Type B pancreatic cell (in vitro differentiated cells): ENCODE measurements at regions not wholly inside any gene's neighbourhood (a gene's known extent, or its start where the extent isn't known, plus 50 kb on each side); places are given as distances from the start of the nearest gene placed in this dataset.
A peak's percentile ranks its signal among the peaks of the same experiment; 100 is the strongest.

Experiments
- DNase-seq: peaks from one replicate; pipeline ENCODE4 v3.0.0; 2021; ENCODE audit warnings: mixed read lengths; ENCODE audit not compliant: unreplicated experiment; ENCODE audit errors: extremely low spot score
- H3K27ac Mint-ChIP-seq: 2 replicates; pipeline ENCODE4 v1.8.0; 2021; ENCODE audit warnings: mild to moderate bottlenecking, mixed read lengths
- H3K27me3 Mint-ChIP-seq: 2 replicates; pipeline ENCODE4 v1.8.0; 2021; ENCODE audit warnings: mixed read lengths
- H3K36me3 Mint-ChIP-seq: 2 replicates; pipeline ENCODE4 v1.8.0; 2021; ENCODE audit warnings: mixed read lengths
- H3K4me1 Mint-ChIP-seq: one replicate; pipeline ENCODE4 v1.8.0; 2021; ENCODE audit warnings: mixed read lengths; ENCODE audit not compliant: unreplicated experiment
- H3K4me3 Mint-ChIP-seq: 2 replicates; pipeline ENCODE4 v1.8.0; 2021; ENCODE audit warnings: mild to moderate bottlenecking, mixed read lengths
- H3K9me3 Mint-ChIP-seq: 2 replicates; pipeline ENCODE4 v1.8.0; 2021; ENCODE audit warnings: mixed read lengths
- CTCF ChIP-seq: fragments of 200-600 bp; sonication (generic); conservative IDR thresholded peaks from 2 replicates; pipeline ENCODE4 v1.5.0; 2021; ENCODE audit warnings: antibody characterized with exemption, mild to moderate bottlenecking

- DNase-seq = no peak
- no peak for TF ChIP-seq CTCF
- H3K27me3 Mint-ChIP-seq = peaks cover 5% of the 10 kb centered on the region
- H3K4me3 Mint-ChIP-seq = no peak overlapping the region
- H3K4me1 Mint-ChIP-seq = peaks cover 20% of the 10 kb centered on the region
- H3K9me3 Mint-ChIP-seq = no peaks in the 10 kb centered on the region
- H3K27ac Mint-ChIP-seq = no peak overlapping the region
- H3K36me3 Mint-ChIP-seq = no peaks in the 10 kb centered on the region
Observed at GRCh38 chr4:17329046-17329445, 182.8 kb downstream of the QDPR start.

- Mint-ChIP-seq H3K27me3 (peaks cover 6% of the 10 kb centered on the region), H3K9me3 (no peaks in the 10 kb centered on the region), H3K4me3 (no peak overlapping the region), H3K27ac (peak overlapping the region; percentile 1), H3K4me1 (peaks cover 23% of the 10 kb centered on the region), H3K36me3 (no peaks in the 10 kb centered on the region)
- DNase-seq = no peak
- TF ChIP-seq CTCF = no peak
Observed at GRCh38 chr4:17328141-17328815, 183.6 kb downstream of the QDPR start.

- Mint-ChIP-seq H3K27ac (no peak overlapping the region), H3K4me3 (no peak overlapping the region), H3K9me3 (no peaks in the 10 kb centered on the region), H3K27me3 (peaks cover 6% of the 10 kb centered on the region), H3K36me3 (no peaks in the 10 kb centered on the region), H3K4me1 (peaks cover 23% of the 10 kb centered on the region)
- no peak for TF ChIP-seq CTCF
- no peak for DNase-seq
Observed at GRCh38 chr4:17327591-17327990, 184.3 kb downstream of the QDPR start.

- no peak for DNase-seq
- TF ChIP-seq CTCF = no peak
- H3K27ac Mint-ChIP-seq = no peak overlapping the region
- H3K4me1 Mint-ChIP-seq = peaks cover 23% of the 10 kb centered on the region
- no peak overlapping the region for H3K4me3 Mint-ChIP-seq
- H3K9me3 Mint-ChIP-seq = no peaks in the 10 kb centered on the region
- no peaks in the 10 kb centered on the region for H3K36me3 Mint-ChIP-seq
- H3K27me3 Mint-ChIP-seq = peaks cover 6% of the 10 kb centered on the region
Observed at GRCh38 chr4:17326756-17327155, 185.1 kb downstream of the QDPR start.

- no peak for TF ChIP-seq CTCF
- Mint-ChIP-seq H3K27me3 (peaks cover 6% of the 10 kb centered on the region), H3K27ac (no peak overlapping the region), H3K4me3 (no peak overlapping the region), H3K36me3 (no peaks in the 10 kb centered on the region), H3K4me1 (peaks cover 23% of the 10 kb centered on the region), H3K9me3 (peaks cover 4% of the 10 kb centered on the region)
- DNase-seq = no peak
Observed at GRCh38 chr4:17325098-17325497, 186.8 kb downstream of the QDPR start.
